ENCODE measurements at regions not wholly inside any gene's neighbourhood (a gene's known extent, or its start where the extent isn't known, plus 50 kb on each side); places are given as distances from the start of the nearest gene placed in this dataset.

GRCh38 chr5:175603987-175604739, 53.7 kb upstream of the HRH2 start:
- TF ChIP-seq GABPA (IDR thresholded peaks at IDR 0.05; ENCODE audit: low read depth) (no peak), SPI1 (IDR thresholded peaks at IDR 0.05; ENCODE audit: borderline replicate concordance, low read depth) (no peak), POLR2AphosphoS5 (IDR thresholded peaks at IDR 0.05; ENCODE audit: low read depth) (no peak)
- TF ChIP-seq, protein P1, sequence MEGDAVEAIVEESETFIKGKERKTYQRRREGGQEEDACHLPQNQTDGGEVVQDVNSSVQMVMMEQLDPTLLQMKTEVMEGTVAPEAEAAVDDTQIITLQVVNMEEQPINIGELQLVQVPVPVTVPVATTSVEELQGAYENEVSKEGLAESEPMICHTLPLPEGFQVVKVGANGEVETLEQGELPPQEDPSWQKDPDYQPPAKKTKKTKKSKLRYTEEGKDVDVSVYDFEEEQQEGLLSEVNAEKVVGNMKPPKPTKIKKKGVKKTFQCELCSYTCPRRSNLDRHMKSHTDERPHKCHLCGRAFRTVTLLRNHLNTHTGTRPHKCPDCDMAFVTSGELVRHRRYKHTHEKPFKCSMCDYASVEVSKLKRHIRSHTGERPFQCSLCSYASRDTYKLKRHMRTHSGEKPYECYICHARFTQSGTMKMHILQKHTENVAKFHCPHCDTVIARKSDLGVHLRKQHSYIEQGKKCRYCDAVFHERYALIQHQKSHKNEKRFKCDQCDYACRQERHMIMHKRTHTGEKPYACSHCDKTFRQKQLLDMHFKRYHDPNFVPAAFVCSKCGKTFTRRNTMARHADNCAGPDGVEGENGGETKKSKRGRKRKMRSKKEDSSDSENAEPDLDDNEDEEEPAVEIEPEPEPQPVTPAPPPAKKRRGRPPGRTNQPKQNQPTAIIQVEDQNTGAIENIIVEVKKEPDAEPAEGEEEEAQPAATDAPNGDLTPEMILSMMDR (IDR thresholded peaks at IDR 0.05; ENCODE audit: insufficient read depth, low read length) = no peak
- TF ChIP-seq, protein P2, sequence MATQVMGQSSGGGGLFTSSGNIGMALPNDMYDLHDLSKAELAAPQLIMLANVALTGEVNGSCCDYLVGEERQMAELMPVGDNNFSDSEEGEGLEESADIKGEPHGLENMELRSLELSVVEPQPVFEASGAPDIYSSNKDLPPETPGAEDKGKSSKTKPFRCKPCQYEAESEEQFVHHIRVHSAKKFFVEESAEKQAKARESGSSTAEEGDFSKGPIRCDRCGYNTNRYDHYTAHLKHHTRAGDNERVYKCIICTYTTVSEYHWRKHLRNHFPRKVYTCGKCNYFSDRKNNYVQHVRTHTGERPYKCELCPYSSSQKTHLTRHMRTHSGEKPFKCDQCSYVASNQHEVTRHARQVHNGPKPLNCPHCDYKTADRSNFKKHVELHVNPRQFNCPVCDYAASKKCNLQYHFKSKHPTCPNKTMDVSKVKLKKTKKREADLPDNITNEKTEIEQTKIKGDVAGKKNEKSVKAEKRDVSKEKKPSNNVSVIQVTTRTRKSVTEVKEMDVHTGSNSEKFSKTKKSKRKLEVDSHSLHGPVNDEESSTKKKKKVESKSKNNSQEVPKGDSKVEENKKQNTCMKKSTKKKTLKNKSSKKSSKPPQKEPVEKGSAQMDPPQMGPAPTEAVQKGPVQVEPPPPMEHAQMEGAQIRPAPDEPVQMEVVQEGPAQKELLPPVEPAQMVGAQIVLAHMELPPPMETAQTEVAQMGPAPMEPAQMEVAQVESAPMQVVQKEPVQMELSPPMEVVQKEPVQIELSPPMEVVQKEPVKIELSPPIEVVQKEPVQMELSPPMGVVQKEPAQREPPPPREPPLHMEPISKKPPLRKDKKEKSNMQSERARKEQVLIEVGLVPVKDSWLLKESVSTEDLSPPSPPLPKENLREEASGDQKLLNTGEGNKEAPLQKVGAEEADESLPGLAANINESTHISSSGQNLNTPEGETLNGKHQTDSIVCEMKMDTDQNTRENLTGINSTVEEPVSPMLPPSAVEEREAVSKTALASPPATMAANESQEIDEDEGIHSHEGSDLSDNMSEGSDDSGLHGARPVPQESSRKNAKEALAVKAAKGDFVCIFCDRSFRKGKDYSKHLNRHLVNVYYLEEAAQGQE (IDR thresholded peaks at IDR 0.05; ENCODE audit: insufficient replicate concordance, low read depth) = no peak
- no peak for DNase-seq (ENCODE audit: low read depth in 1 of 2, low spot score in 1 of 2)
- Histone ChIP-seq H3K27me3 (ENCODE audit: insufficient read depth, poor library complexity, severe bottlenecking) (no peaks in the 10 kb centered on the region), H3K4me3 (replicated peaks; ENCODE audit: insufficient read depth, low read length) (no peak overlapping the region), H3K27ac (replicated peaks) (no peak overlapping the region)

DNA sequence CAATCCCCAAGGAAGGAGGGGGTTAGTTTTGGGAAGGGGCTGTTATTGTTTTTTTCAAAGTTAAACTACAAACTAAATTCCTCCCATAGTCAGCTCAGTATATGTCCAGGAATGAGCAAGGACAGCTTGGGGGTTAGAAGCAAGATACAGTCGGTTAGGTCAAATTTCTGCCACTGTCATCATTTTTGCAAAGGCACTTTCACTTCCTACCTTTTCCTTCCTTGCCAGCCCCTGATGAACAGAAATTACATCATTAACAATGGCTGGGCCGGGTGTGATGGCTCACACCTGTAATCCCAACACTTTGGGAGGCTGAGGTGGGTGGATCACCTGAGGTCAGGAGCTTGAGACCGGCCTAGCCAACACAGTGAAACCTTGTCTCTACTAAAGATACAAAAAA, 51.5 kb upstream of the HRH2 start:
- H3K27me3 ChIP-seq (ENCODE audit: insufficient read depth, poor library complexity, severe bottlenecking) = no peaks in the 10 kb centered on the region
- H3K4me3 ChIP-seq (replicated peaks; ENCODE audit: insufficient read depth, low read length) = no peak overlapping the region
- no peak for DNase-seq (ENCODE audit: low read depth in 1 of 2, low spot score in 1 of 2)
- TF ChIP-seq GABPA (IDR thresholded peaks at IDR 0.05; ENCODE audit: low read depth) (no peak), POLR2AphosphoS5 (IDR thresholded peaks at IDR 0.05; ENCODE audit: low read depth) (no peak), SPI1 (IDR thresholded peaks at IDR 0.05; ENCODE audit: borderline replicate concordance, low read depth) (no peak)
- TF ChIP-seq, protein P1 (IDR thresholded peaks at IDR 0.05; ENCODE audit: insufficient read depth, low read length) = no peak
- TF ChIP-seq, protein P2 (IDR thresholded peaks at IDR 0.05; ENCODE audit: insufficient replicate concordance, low read depth) = no peak
- no peak overlapping the region for H3K27ac ChIP-seq (replicated peaks)
